GM21381 (cell line): ENCODE measurements at regions not wholly inside any gene's neighbourhood (a gene's known extent, or its start where the extent isn't known, plus 50 kb on each side); places are given as distances from the start of the nearest gene placed in this dataset.
"Not testable (repeated sequence)": the region's sequence is repeated elsewhere in the genome, so short reads cannot be mapped to it uniquely, and the experiment has no call there.

ENCODE experiments used
- ATAC-seq: cut with Tn5 transposase; IDR thresholded peaks from one replicate; pipeline ENCODE4 v1.9.1; 2021; ENCODE audit warnings: mild to moderate bottlenecking, moderate library complexity; ENCODE audit not compliant: unreplicated experiment

DNA sequence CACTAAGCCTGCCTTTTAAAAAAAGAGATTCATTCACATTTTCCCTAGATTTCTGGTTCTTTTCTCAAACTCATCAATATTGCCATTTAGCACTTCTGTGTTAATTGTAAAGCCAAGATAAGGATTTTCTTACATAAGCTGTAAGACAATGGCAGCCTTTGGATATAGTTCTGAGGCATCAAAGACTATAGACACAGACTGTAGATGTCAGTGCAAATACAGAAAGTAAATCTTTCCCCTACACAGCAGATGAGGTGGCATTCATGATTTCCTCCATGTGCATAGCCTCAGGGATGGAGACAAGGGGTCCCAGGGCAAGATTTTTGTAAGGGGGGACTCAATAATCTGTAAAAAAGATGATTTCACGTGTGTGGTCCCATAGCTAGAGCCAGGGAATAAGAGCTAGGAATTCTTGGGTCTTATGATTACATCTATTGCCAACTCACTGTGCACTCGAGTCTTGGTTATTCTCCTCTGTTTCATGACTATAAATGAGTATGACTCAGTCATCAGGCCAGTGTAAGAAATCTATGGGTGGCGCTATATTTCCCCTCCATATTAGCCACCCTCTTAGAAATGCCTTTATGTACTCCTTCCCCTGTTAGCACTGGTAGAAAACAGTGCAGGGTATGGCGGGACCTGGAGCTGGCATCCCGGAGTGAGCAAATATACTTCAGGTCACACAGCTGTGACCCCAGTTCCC, 207.5 kb downstream of the EXOC5 start:
- ATAC-seq: no peak

DNA sequence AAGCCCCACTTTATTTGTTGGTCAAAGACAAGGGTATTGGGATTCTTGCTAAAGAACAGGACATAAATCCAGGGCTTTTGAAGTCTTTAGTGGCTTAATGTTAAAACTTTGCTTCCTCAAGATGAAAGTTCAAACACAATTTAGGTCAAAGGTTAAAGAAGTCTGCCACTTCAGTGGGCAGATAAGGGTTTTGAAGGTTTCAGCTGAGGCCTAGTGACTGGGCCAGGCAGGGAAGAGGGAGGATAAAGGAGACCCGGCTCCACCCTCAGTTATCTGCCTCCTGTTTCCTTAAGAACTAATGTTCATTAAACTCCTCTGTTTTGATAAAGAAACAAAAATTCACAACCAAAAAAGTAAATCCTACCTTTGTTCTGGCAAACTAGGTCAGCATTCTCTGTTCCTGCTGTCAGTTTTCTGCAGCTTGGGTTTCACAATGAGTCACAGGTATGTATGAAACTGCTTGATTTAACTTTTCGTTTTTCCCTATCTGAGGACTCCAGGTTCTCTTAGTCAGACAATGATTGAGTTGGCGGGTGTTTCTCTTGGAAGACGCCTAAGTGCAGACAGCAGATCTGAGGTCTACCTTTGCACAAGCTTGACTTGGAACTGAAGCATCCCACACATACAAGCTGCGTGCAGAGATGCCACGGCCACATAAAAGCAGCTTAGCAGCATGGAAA, 208.3 kb downstream of the EXOC5 start:
- peak; percentile 97 for ATAC-seq

DNA sequence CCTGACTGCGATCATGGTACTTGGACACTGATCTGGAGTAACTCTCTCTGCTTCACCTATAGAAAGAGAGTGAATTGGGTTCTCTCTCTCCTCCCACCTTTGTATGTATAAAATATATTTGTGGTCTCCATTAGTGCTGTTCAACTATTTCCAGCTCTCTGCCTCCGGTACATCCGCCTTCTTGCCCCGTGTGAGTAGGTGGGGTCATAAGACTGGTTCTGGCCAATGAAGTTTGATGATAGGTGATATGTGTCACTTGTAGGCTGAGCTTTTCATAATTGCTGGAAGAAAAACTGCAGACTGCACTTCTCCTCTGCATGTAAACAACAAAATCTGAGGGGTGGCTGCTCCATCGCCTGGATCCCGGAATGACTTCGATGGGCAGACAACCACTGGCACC, 210.4 kb downstream of the EXOC5 start:
- ATAC-seq: no peak

DNA sequence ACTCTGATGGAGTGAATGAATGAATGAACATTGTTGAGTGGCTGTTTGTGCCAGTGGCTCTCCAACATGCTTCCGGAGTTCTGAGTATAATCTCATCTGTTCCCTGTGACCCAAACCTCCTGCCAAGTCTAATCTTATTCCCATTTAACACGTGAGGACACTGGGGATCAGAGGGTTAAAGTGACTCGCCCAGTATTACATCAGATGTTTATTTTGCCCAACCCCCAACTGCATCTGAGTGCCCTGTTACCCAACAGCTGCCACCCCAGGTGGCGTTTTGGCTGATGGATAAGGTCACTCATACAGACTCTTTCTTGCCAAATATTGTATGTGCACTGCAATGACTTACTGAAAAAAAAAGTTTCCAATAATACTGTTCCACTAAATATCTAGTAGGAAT, 210.9 kb downstream of the EXOC5 start:
- no peak for ATAC-seq

DNA sequence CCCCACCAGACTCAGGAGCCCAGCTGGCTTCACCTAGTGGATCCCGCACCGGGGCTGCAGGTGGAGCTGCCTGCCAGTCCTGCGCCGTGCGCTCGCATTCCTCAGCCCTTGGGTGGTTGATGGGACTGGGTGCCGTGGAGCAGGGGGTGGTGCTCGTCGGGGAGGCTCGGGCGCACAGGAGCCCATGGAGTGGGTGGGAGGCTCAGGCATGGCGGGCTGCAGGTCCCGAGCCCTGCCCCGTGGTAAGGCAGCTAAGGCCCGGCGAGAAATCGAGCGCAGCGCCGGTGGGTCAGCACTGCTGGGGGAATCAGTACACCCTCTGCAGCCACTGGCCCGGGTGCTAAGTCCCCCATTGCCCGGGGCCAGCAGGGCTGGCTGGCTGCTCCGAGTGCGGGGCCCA, 212.2 kb downstream of the EXOC5 start:
- not testable (repeated sequence) for ATAC-seq

DNA sequence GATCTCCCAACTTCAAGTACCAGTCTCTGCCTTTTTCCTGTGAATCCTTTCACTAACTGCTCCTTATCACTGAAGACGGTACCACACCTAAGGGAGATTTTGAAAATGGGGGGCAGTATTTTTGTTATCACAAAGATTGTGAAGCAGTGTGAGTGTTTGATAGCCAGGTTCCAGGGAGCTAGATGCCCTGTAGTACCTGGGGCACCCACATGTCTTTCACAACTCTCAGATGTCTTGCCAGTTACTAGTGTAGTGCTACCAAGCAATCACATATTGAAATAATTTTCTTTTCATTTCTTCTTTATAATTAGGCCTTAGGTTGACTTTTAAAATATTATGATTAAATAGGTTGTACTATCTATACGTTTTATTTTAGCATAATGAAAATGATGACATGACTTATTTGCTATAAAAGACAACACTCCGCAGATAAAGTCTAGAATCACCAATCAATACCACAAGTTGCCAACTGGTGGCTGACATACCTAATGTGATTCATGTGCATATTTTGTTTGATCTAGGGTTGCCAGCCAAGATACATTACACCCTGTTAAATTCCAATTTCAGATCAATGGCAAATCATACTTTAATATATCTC, 215.9 kb downstream of the EXOC5 start:
- no peak for ATAC-seq

DNA sequence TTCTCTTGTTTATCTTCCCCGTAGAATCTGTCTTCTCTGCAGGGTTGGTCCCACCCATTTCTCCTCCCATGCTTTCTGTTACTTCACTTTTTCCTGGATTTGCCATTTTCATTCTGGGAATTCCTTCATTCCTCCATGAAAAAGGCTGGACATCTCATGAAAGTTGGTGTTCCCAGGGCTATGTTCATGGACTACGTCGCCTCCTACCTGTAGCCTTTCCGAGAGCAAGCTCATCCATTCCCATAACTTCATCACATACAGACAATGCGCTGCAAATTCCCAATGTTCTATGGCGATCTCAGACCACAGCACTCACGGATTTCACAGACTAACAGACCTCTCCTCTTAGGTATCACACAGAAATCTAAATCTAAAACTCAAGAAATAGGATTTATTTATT, 217.1 kb downstream of the EXOC5 start:
- ATAC-seq: no peak

DNA sequence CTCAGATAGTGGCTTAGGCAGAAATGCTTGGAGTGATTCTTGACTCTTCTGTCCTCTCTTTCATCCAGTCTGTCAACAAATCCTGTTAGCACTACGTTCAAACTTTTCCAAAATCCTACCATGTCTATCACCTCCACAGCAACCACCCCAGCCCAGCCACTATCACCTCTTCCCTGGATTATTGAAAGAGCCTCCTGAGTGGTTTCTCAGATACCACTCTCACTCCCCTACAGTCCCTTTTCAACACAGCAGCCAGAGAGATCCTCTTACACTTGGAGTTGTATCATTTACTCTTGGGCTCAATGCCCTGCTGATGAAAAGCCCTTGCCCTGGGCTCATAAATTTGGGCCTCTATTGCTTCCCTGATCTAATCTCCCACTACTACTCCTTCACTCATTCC, 218.9 kb downstream of the EXOC5 start:
- ATAC-seq: no peak

DNA sequence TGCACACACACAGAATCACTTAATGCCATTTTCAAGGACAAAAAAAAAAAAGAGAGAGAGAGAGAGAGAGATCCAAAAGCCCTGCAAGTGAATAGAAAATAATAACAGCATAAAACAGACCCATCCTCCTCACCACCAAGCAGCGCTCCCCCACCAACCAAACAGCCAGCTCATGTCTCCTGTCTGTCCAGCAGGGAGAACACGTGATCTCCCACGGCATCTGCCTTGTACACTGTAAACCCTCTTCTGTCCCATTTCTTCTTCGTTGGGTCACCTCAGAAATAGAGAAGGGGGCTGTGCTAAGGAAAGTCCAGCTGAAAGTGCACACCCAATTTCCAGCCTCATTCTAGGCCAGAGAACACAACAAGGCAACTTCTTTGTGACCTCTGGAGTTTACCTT, 222.5 kb downstream of the EXOC5 start:
- ATAC-seq: no peak

DNA sequence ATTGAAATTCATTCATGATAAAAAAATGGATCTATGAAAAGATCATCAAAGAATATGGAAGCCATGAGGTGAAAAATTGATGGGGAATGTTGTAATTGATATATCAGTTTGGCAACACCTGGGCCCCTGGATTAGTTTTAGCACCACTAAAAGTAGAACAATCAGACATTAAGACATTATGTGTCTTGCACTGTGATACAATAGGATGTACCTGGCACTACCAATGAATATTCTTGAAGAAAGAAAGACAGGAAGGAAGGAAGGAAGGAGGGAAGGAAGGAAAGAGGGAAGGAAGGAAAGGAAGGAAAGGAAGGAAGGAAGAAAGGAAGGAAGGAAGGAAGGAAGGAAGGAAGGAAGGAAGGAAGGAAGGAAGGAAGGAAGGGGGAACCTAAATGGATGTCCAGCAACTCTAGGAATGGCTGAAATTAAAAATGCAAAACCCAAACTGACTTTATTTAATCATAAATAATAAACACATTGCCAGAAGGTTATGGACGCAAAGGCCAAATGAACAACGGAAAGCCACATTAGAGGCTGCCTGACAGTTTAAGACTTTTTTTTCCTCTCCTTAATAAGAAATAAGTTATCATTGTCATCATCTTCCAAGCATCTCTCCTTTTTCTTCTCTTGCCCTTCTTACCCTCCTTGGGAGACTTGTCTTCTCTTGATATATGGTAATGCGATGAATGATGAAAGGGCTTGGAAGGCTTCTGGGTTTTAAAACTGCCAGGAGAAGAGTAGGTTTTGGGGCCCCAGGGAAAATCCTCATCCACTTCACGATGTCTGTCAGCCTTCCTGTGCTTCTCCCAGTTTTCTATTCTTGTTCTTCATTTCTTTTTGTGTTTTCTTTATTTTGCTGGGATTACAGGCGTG, 224.4 kb downstream of the EXOC5 start:
- ATAC-seq: not testable (repeated sequence)

DNA sequence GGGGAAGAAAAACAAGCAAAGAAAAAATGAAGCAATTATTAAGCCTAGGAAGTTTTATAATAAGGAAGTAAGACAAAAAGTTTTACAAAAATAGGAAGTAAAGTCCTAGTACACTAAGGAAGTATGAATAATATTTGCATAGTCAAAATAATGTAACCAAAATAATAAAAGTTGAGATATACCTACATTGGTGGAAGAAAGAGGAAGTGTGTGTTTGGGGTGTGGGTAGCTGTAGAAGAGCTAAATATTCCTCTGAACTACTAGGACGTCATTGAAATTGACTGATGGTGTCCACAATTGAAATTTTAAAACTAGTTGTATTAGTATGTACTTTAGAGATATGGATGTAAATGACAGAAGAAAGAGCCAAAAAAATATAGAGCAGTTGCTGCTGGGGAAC, 228.4 kb upstream of the OTX2 start:
- no peak for ATAC-seq

DNA sequence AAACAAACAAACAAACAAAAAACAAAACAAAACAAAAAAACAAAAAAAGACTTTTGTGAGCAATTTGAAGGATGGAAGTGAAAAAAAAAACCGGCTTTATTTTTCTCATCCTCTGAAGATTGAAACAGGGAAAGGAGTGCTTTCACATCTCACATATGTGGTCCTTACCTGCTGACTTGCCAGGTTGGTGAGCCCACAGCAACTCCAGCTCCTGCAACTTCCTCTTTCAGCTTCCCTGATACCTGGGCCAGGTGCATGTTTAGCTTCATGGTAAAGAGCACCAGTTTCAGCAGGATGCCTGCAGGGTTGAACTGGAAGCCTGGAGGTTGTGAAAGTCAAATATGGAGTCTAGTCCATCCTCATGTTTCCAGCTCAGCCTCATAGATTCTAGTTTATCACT, 221.2 kb upstream of the OTX2 start:
- ATAC-seq: no peak

DNA sequence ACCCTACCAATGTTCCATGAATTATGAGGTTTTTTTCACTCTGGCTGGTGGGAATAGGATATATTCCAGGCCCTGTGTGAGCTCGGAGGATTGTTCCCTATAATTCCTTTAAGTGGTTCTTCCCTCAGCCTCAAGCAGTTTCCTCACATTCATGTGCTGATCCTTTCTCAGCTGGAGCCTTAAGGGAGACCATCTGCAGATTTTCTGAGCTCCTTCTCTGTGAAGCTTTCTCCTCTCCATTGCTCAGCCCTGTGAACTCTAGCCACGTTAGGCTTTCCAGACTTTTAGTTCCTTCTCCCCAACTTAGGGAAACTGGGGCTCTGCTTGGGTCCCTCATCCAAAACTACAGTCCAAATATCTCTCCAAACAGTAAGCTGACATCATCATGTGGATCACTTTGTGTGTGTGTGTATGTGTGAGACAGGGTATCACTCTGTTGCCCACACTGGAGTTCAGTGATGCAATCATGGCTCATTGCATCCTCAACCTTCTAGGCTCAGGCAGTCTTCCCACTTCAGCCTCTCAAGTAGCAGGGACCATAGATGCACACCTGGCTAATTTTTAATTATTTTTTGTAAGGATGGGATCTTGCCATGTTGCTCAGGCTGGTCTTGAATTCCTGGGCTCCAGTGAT, 219.5 kb upstream of the OTX2 start:
- ATAC-seq: no peak

DNA sequence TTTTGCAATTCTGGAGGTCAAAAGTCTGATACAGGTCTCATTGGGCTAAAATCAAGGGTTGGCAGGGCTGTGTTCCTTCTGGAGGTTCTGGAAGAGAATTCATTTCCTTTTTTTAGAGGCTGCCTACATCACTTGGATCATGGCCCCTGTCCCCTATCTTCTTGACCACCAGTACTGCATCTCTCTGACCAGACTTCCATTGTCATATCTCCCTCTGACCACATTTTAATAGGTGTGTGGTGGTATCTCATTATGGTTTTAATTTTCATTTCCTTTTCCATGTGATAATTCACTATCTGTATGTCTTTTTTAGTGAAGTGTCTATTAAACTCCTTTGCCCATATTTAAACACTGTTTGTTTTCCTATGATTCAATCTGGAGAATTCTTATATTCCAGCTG, 215.2 kb upstream of the OTX2 start:
- no peak for ATAC-seq

DNA sequence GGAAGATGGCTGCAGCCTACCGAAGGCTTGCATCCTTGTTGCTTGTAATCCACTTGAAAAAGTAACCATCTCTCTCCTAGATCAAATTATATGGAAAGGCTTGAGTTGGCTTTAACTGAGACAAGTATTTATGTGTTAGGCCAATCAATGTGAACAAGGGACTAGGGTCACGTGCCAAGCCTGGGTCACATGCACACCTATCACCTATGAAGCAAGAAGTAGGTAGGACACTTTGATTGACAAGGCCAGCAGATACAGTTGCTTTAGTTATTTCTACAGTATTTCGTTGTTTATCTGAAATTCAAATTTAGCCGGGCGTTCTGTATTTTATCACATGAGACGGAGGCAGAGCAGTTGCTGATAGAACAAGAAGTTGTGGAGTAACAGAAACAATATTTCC, 212.3 kb upstream of the OTX2 start:
- ATAC-seq: no peak

DNA sequence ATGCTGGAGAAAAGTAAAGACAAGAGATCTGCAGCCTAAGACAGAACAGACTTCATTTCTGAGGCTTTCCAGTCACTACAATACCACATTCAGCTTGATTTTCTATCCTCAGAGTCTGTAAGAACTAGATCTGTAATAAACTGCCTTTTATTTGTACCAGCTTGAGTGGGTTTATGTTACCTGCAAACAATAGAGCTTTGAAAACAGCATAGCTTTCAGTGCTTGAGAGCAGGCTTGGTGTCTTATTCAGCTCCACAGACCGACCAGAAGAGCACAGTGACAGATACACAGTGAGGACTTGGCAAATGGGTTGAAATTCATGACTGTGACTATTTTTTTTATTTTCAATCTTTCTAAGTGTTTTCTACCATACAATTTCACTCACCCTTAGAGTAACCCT, 207.8 kb upstream of the OTX2 start:
- no peak for ATAC-seq

DNA sequence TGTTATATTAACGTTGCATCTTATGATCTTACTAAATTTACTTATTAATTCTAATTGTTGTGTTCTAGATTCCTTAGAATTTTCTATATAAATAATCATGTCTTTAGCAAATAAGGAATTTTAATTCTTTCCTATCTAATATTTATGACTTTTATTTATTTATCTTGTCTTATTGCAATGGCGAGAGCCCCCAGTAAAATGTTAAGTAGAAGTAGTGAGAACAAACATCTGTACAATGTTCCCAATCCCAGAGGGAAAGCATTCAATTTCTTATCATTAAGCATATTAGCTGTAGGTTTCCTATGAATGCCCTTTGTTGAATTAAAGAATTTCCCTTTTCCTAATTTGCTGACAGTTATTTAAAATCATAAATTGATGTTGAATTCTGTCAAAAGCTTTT, 203.7 kb upstream of the OTX2 start:
- ATAC-seq: no peak

DNA sequence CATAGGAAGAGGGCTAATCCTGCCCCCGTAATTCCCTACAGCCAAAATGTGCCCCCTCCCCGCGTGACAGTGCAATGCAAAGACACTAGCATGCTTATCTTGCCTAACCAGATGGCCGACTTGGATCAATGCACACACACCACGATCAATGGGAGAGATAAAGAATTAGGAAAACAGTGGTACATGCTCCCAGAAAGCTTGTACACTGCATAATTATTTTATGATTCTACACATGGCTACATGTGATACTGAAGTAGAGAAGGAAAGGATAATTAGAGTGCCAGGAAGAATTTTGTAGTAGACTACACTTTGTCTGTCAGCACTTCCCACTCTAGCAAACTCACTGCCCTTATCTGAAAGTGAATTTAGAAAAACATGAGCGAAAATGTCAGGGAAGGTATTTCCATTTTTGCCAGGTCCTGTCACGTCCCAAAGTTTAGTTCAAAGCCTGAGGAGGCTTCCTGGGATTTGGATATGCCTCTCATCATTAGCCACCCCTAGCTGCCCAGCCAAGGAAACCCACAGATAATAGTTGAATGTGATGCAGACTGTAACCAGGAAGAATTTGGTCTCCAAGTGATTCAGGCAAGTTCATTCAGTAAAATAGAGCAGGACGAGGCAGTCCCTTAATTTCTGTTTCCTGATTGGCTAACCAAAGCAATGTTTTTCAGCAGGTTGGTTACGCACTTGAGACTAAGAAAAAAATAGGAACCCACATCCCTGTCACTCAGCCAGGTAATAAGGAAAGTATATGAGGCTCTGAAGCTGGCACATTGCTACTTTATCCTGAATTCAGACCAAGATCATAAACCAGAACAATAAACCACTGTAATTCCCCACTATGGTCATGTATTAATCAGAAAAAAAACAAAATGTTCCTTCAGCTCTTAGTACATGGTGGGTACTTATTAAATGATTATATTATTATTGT, 199.6 kb upstream of the OTX2 start:
- no peak for ATAC-seq

DNA sequence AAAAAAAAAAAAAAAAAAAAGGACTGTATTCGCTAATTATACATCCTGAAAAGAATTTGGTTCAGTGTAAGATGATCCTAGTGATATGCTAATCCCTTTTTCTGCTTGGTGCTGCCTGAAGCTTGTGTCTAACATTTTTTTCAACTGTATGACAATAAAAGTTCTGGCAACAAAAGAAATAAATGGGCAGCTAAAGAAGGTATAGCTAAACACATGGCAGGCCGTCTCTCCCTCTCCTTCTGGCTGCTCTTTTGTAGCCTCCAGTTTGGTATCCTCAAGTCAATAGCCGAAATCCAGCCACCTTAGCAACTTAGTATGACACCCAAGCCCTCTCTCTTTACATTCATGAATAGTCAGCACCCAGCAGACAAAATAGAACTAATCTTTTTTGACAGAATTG, 198.3 kb upstream of the OTX2 start:
- no peak for ATAC-seq

DNA sequence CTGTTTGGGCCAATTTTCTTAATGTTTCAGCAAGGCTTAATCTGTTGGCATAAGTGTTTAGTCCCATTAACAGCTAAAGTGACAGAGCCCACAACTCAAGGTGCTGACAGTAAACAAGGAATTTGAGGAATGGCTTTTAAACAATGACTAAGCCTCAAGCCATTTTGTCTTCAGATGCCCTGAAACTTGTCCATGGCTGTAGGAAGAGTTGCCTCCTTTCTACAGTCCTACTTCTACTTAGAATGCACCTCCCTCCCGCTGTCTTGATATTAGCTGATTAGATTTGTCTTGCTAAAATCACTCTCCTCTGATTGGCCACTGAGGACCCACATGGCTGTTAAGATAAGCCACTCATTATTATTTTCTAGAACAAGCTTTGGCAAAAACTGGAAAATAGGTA, 188.4 kb upstream of the OTX2 start:
- no peak for ATAC-seq
